ENCODE measurements at regions not wholly inside any gene's neighbourhood (a gene's known extent, or its start where the extent isn't known, plus 50 kb on each side); places are given as distances from the start of the nearest gene placed in this dataset.

- no peak for TF ChIP-seq GATA2 (IDR thresholded peaks at IDR 0.05; ENCODE audit: low read depth, low read length)
- TF ChIP-seq GATA3 (IDR thresholded peaks at IDR 0.05; ENCODE audit: low read depth, low read length) = no peak
Measured at GRCh38 chr12:77686760-77687159, 143.9 kb upstream of the NAV3 start.

GRCh38 chr12:77685901-77686300, 144.8 kb upstream of the NAV3 start:
- no peak for TF ChIP-seq GATA2 (IDR thresholded peaks at IDR 0.05; ENCODE audit: low read depth, low read length)

GRCh38 chr12:77685112-77685511, 145.6 kb upstream of the NAV3 start:
- TF ChIP-seq GATA2 (IDR thresholded peaks at IDR 0.05; ENCODE audit: low read depth, low read length) (no peak), GATA3 (IDR thresholded peaks at IDR 0.05; ENCODE audit: low read depth, low read length) (no peak)

GRCh38 chr12:77682488-77682887, 148.2 kb upstream of the NAV3 start:
- TF ChIP-seq GATA3 (IDR thresholded peaks at IDR 0.05; ENCODE audit: low read depth, low read length) = no peak

GRCh38 chr12:77681726-77682125, 149.0 kb upstream of the NAV3 start:
- TF ChIP-seq GATA3 (IDR thresholded peaks at IDR 0.05; ENCODE audit: low read depth, low read length) (no peak), GATA2 (IDR thresholded peaks at IDR 0.05; ENCODE audit: low read depth, low read length) (no peak)

- TF ChIP-seq GATA3 (IDR thresholded peaks at IDR 0.05; ENCODE audit: low read depth, low read length) = no peak
- TF ChIP-seq GATA2 (IDR thresholded peaks at IDR 0.05; ENCODE audit: low read depth, low read length) = no peak
Measured at GRCh38 chr12:77679686-77680085, 151.0 kb upstream of the NAV3 start.

- TF ChIP-seq GATA3 (IDR thresholded peaks at IDR 0.05; ENCODE audit: low read depth, low read length) = no peak
- TF ChIP-seq GATA2 (IDR thresholded peaks at IDR 0.05; ENCODE audit: low read depth, low read length) = no peak
Measured at GRCh38 chr12:77678621-77679020, 152.1 kb upstream of the NAV3 start.

- TF ChIP-seq GATA2 (IDR thresholded peaks at IDR 0.05; ENCODE audit: low read depth, low read length) = no peak
- no peak for TF ChIP-seq GATA3 (IDR thresholded peaks at IDR 0.05; ENCODE audit: low read depth, low read length)
Measured at GRCh38 chr12:77667101-77667500, 163.6 kb upstream of the NAV3 start.

- TF ChIP-seq GATA2 (IDR thresholded peaks at IDR 0.05; ENCODE audit: low read depth, low read length) (no peak), GATA3 (IDR thresholded peaks at IDR 0.05; ENCODE audit: low read depth, low read length) (no peak)
Measured at GRCh38 chr12:77648716-77649115, 182.0 kb upstream of the NAV3 start.

- no peak for TF ChIP-seq GATA3 (IDR thresholded peaks at IDR 0.05; ENCODE audit: low read depth, low read length)
- no peak for TF ChIP-seq GATA2 (IDR thresholded peaks at IDR 0.05; ENCODE audit: low read depth, low read length)
Measured at GRCh38 chr12:77645966-77646598, 184.6 kb upstream of the NAV3 start.

- TF ChIP-seq GATA2 (IDR thresholded peaks at IDR 0.05; ENCODE audit: low read depth, low read length) = no peak
- no peak for TF ChIP-seq GATA3 (IDR thresholded peaks at IDR 0.05; ENCODE audit: low read depth, low read length)
Measured at GRCh38 chr12:77644915-77645605, 185.6 kb upstream of the NAV3 start.

GRCh38 chr12:77642246-77642645, 188.4 kb upstream of the NAV3 start:
- TF ChIP-seq GATA3 (IDR thresholded peaks at IDR 0.05; ENCODE audit: low read depth, low read length) (no peak), GATA2 (IDR thresholded peaks at IDR 0.05; ENCODE audit: low read depth, low read length) (no peak)

- TF ChIP-seq GATA3 (IDR thresholded peaks at IDR 0.05; ENCODE audit: low read depth, low read length) = no peak
- TF ChIP-seq GATA2 (IDR thresholded peaks at IDR 0.05; ENCODE audit: low read depth, low read length) = no peak
Measured at GRCh38 chr12:77640356-77640755, 190.3 kb upstream of the NAV3 start.

- no peak for TF ChIP-seq GATA3 (IDR thresholded peaks at IDR 0.05; ENCODE audit: low read depth, low read length)
- TF ChIP-seq GATA2 (IDR thresholded peaks at IDR 0.05; ENCODE audit: low read depth, low read length) = no peak
Measured at GRCh38 chr12:77630790-77631445, 199.8 kb upstream of the NAV3 start.

- TF ChIP-seq GATA2 (IDR thresholded peaks at IDR 0.05; ENCODE audit: low read depth, low read length) = no peak
- TF ChIP-seq GATA3 (IDR thresholded peaks at IDR 0.05; ENCODE audit: low read depth, low read length) = no peak
Measured at GRCh38 chr12:77630344-77630743, 200.3 kb upstream of the NAV3 start.

Measured in SH-SY5Y (cell line).